ENCODE measurements at regions not wholly inside any gene's neighbourhood (a gene's known extent, or its start where the extent isn't known, plus 50 kb on each side); places are given as distances from the start of the nearest gene placed in this dataset.

GRCh38 chr11:92644595-92645445 lies 324.6 kb upstream of the MTNR1B start:
- ChIA-PET CTCF (interaction anchor here (0.6 kb wide), 1 partner anchor 15 kb away, joined by 4 read pairs; no protein-coding TSS in a partner anchor), POLR2A (no interaction called here)
- no peak for DNase-seq (ENCODE audit: extremely low spot score)

GRCh38 chr11:92651159-92651558 lies 318.3 kb upstream of the MTNR1B start:
- ChIA-PET POLR2A (no interaction called here), CTCF (no interaction called here)

More at GRCh38 chr11:92644595-92645445, 324.6 kb upstream of the MTNR1B start:
- no peak for TF ChIP-seq CTBP1 (IDR thresholded peaks at IDR 0.05; ENCODE audit: borderline replicate concordance)

GRCh38 chr11:92653454-92653853 lies 316.0 kb upstream of the MTNR1B start:
- TF ChIP-seq NFRKB (IDR thresholded peaks at IDR 0.05): no peak
- no peak for TF ChIP-seq HDGF (IDR thresholded peaks at IDR 0.05; ENCODE audit: borderline replicate concordance)
- TF ChIP-seq TARDBP (IDR thresholded peaks at IDR 0.05): no peak
- TF ChIP-seq ZNF384 (IDR thresholded peaks at IDR 0.05): no peak
- no peak for TF ChIP-seq CTBP1 (IDR thresholded peaks at IDR 0.05; ENCODE audit: borderline replicate concordance)
- no peak for TF ChIP-seq ELF4 (IDR thresholded peaks at IDR 0.05)
- TF ChIP-seq PKNOX1 (IDR thresholded peaks at IDR 0.05): no peak
- TF ChIP-seq SUZ12 (IDR thresholded peaks at IDR 0.05): no peak
- no peak for TF ChIP-seq FOXK2 (IDR thresholded peaks at IDR 0.05)
- TF ChIP-seq FOXM1 (IDR thresholded peaks at IDR 0.05; ENCODE audit: borderline replicate concordance): no peak
- TF ChIP-seq SP1 (IDR thresholded peaks at IDR 0.05): no peak
- no peak for TF ChIP-seq FOXA1 (IDR thresholded peaks at IDR 0.05)
- TF ChIP-seq BHLHE40 (IDR thresholded peaks at IDR 0.05; ENCODE audit: borderline replicate concordance): no peak
- no peak for TF ChIP-seq ARNT (IDR thresholded peaks at IDR 0.05)
- no peak for TF ChIP-seq L3MBTL2 (conservative IDR thresholded peaks at IDR 0.05)
- TF ChIP-seq LEF1 (IDR thresholded peaks at IDR 0.05; ENCODE audit: borderline replicate concordance): no peak
- CTCF ChIA-PET: no interaction called here
- DNase-seq (ENCODE audit: extremely low spot score): no peak
- POLR2A ChIA-PET: no interaction called here

More at GRCh38 chr11:92651159-92651558, 318.3 kb upstream of the MTNR1B start:
- no peak for DNase-seq (ENCODE audit: extremely low spot score)
- TF ChIP-seq PKNOX1 (IDR thresholded peaks at IDR 0.05) (no peak), FOXM1 (IDR thresholded peaks at IDR 0.05; ENCODE audit: borderline replicate concordance) (no peak), L3MBTL2 (conservative IDR thresholded peaks at IDR 0.05) (no peak), FOXK2 (IDR thresholded peaks at IDR 0.05) (no peak), CTBP1 (IDR thresholded peaks at IDR 0.05; ENCODE audit: borderline replicate concordance) (no peak), TARDBP (IDR thresholded peaks at IDR 0.05) (no peak), NFRKB (IDR thresholded peaks at IDR 0.05) (no peak), ELF4 (IDR thresholded peaks at IDR 0.05) (no peak), SUZ12 (IDR thresholded peaks at IDR 0.05) (no peak), HDGF (IDR thresholded peaks at IDR 0.05; ENCODE audit: borderline replicate concordance) (no peak), FOXA1 (IDR thresholded peaks at IDR 0.05) (no peak), ZNF384 (IDR thresholded peaks at IDR 0.05) (no peak), LEF1 (IDR thresholded peaks at IDR 0.05; ENCODE audit: borderline replicate concordance) (no peak), ARNT (IDR thresholded peaks at IDR 0.05) (no peak), BHLHE40 (IDR thresholded peaks at IDR 0.05; ENCODE audit: borderline replicate concordance) (no peak), SP1 (IDR thresholded peaks at IDR 0.05) (no peak)

GRCh38 chr11:92656783-92657182 lies 312.7 kb upstream of the MTNR1B start:
- ChIA-PET POLR2A (no interaction called here), CTCF (no interaction called here)
- TF ChIP-seq ELF4 (IDR thresholded peaks at IDR 0.05): no peak
- no peak for TF ChIP-seq HDGF (IDR thresholded peaks at IDR 0.05; ENCODE audit: borderline replicate concordance)
- no peak for TF ChIP-seq LEF1 (IDR thresholded peaks at IDR 0.05; ENCODE audit: borderline replicate concordance)
- TF ChIP-seq ARNT (IDR thresholded peaks at IDR 0.05): no peak
- TF ChIP-seq FOXA1 (IDR thresholded peaks at IDR 0.05): no peak
- no peak for TF ChIP-seq FOXK2 (IDR thresholded peaks at IDR 0.05)
- TF ChIP-seq PKNOX1 (IDR thresholded peaks at IDR 0.05): no peak
- no peak for TF ChIP-seq BHLHE40 (IDR thresholded peaks at IDR 0.05; ENCODE audit: borderline replicate concordance)
- TF ChIP-seq SUZ12 (IDR thresholded peaks at IDR 0.05): no peak
- TF ChIP-seq FOXM1 (IDR thresholded peaks at IDR 0.05; ENCODE audit: borderline replicate concordance): no peak
- TF ChIP-seq SP1 (IDR thresholded peaks at IDR 0.05): no peak
- no peak for TF ChIP-seq ZNF384 (IDR thresholded peaks at IDR 0.05)
- TF ChIP-seq TARDBP (IDR thresholded peaks at IDR 0.05): no peak
- TF ChIP-seq L3MBTL2 (conservative IDR thresholded peaks at IDR 0.05): no peak
- TF ChIP-seq NFRKB (IDR thresholded peaks at IDR 0.05): no peak
- TF ChIP-seq CTBP1 (IDR thresholded peaks at IDR 0.05; ENCODE audit: borderline replicate concordance): no peak
- no peak for DNase-seq (ENCODE audit: extremely low spot score)

- POLR2A ChIA-PET: no interaction called here
- no peak for DNase-seq (ENCODE audit: extremely low spot score)
Measured at GRCh38 chr11:92657226-92657625, 312.2 kb upstream of the MTNR1B start.

More at GRCh38 chr11:92657226-92657625, 312.2 kb upstream of the MTNR1B start:
- TF ChIP-seq FOXA1 (IDR thresholded peaks at IDR 0.05): no peak
- no peak for TF ChIP-seq FOXM1 (IDR thresholded peaks at IDR 0.05; ENCODE audit: borderline replicate concordance)
- TF ChIP-seq NFRKB (IDR thresholded peaks at IDR 0.05): no peak
- TF ChIP-seq SUZ12 (IDR thresholded peaks at IDR 0.05): no peak
- no peak for TF ChIP-seq FOXK2 (IDR thresholded peaks at IDR 0.05)
- TF ChIP-seq ELF4 (IDR thresholded peaks at IDR 0.05): no peak
- TF ChIP-seq SP1 (IDR thresholded peaks at IDR 0.05): no peak
- no peak for TF ChIP-seq BHLHE40 (IDR thresholded peaks at IDR 0.05; ENCODE audit: borderline replicate concordance)
- TF ChIP-seq LEF1 (IDR thresholded peaks at IDR 0.05; ENCODE audit: borderline replicate concordance): no peak
- no peak for TF ChIP-seq CTBP1 (IDR thresholded peaks at IDR 0.05; ENCODE audit: borderline replicate concordance)
- TF ChIP-seq TARDBP (IDR thresholded peaks at IDR 0.05): no peak
- no peak for TF ChIP-seq HDGF (IDR thresholded peaks at IDR 0.05; ENCODE audit: borderline replicate concordance)
- TF ChIP-seq ZNF384 (IDR thresholded peaks at IDR 0.05): no peak
- no peak for TF ChIP-seq PKNOX1 (IDR thresholded peaks at IDR 0.05)
- TF ChIP-seq ARNT (IDR thresholded peaks at IDR 0.05): no peak
- CTCF ChIA-PET: no interaction called here

Measured in HEK293T (cell line).